ENCODE measurements at regions not wholly inside any gene's neighbourhood (a gene's known extent, or its start where the extent isn't known, plus 50 kb on each side); places are given as distances from the start of the nearest gene placed in this dataset.
"Not testable (repeated sequence)": the region's sequence is repeated elsewhere in the genome, so short reads cannot be mapped to it uniquely, and the experiment has no call there.

- DNase-seq, result no peak
Measured at GRCh38 chr3:72523429-72524151, 324.7 kb downstream of the SHQ1 start.

GRCh38 chr3:72520690-72521308 is 327.4 kb downstream of the SHQ1 start:
- no peak for DNase-seq

- DNase-seq, result no peak
Measured at GRCh38 chr3:72519946-72520604, 328.2 kb downstream of the SHQ1 start.

GRCh38 chr3:72517921-72518424 is 330.3 kb downstream of the SHQ1 start:
- DNase-seq, result no peak

- DNase-seq, result no peak
Measured at GRCh38 chr3:72517336-72517735, 330.9 kb downstream of the SHQ1 start.

- no peak for DNase-seq
Measured at GRCh38 chr3:72516361-72516760, 331.9 kb downstream of the SHQ1 start.

- DNase-seq, result no peak
Measured at GRCh38 chr3:72515941-72516340, 332.3 kb downstream of the SHQ1 start.

GRCh38 chr3:72515281-72515680 is 333.0 kb downstream of the SHQ1 start:
- no peak for DNase-seq

GRCh38 chr3:72510247-72510646 is 338.0 kb downstream of the SHQ1 start:
- no peak for DNase-seq

GRCh38 chr3:72505539-72506405 is 342.5 kb downstream of the SHQ1 start:
- no peak for DNase-seq

- not testable (repeated sequence) for DNase-seq
Measured at GRCh38 chr3:72497501-72497900, 350.7 kb downstream of the SHQ1 start.

- DNase-seq, result no peak
Measured at GRCh38 chr3:72496051-72496670, 352.1 kb downstream of the SHQ1 start.

GRCh38 chr3:72494626-72495025 is 353.6 kb downstream of the SHQ1 start:
- no peak for DNase-seq

GRCh38 chr3:72494130-72494529 is 354.1 kb downstream of the SHQ1 start:
- no peak for DNase-seq

- DNase-seq, result no peak
Measured at GRCh38 chr3:72492240-72492639, 356.0 kb downstream of the SHQ1 start.

- DNase-seq, result no peak
Measured at GRCh38 chr3:72490688-72491435, 357.4 kb downstream of the SHQ1 start.

- no peak for DNase-seq
Measured at GRCh38 chr3:72489901-72490300, 358.3 kb downstream of the SHQ1 start.

GRCh38 chr3:72488738-72489035 is 359.6 kb downstream of the SHQ1 start:
- no peak for DNase-seq

GRCh38 chr3:72487946-72488737 is 360.1 kb downstream of the SHQ1 start:
- no peak for DNase-seq

- peak; percentile 43 for DNase-seq
Measured at GRCh38 chr3:72487078-72487765, 361.0 kb downstream of the SHQ1 start.

GRCh38 chr3:72485641-72486040 is 362.6 kb downstream of the SHQ1 start:
- no peak for DNase-seq

All from 8988T (cell line).